ENCODE measurements at regions not wholly inside any gene's neighbourhood (a gene's known extent, or its start where the extent isn't known, plus 50 kb on each side); places are given as distances from the start of the nearest gene placed in this dataset.

DNA sequence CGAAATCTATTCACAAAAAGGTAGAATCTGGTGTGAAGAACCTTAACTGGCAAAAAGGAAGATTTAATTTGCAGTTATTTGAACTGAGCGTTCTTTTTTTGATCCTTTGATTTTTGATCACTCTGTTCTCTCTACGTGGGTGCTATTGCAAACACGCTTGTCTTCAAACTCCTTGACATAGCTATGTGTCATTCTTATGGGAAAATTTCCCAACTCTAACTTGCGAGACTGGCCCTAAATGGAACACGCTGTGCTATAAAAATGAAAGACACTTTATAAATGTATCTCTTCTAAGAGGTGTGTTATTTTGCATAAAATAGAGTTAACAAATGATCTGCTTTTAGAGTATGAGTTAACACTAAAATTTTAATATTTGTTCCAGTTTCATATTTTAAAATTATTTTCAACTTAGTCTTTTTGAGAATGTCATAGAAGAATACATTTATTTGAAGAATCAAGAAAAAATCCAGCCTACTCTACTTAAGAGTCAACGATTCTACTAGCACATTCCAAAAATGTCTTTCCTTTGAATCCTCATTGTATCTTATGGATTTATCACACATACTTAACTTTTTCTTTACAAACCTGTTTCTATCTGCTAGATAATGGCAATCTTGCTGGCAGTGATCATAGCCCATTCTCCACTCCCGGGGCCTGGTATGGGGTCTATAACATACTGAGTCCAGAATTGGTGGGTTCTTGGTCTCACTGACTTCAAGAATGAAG lies 610.0 kb upstream of the TBL1XR1 start:
- TF ChIP-seq, protein P1, sequence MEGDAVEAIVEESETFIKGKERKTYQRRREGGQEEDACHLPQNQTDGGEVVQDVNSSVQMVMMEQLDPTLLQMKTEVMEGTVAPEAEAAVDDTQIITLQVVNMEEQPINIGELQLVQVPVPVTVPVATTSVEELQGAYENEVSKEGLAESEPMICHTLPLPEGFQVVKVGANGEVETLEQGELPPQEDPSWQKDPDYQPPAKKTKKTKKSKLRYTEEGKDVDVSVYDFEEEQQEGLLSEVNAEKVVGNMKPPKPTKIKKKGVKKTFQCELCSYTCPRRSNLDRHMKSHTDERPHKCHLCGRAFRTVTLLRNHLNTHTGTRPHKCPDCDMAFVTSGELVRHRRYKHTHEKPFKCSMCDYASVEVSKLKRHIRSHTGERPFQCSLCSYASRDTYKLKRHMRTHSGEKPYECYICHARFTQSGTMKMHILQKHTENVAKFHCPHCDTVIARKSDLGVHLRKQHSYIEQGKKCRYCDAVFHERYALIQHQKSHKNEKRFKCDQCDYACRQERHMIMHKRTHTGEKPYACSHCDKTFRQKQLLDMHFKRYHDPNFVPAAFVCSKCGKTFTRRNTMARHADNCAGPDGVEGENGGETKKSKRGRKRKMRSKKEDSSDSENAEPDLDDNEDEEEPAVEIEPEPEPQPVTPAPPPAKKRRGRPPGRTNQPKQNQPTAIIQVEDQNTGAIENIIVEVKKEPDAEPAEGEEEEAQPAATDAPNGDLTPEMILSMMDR (IDR thresholded peaks at IDR 0.05), result no peak
- TF ChIP-seq NR3C1 (CRISPR knock-in tag; conservative IDR thresholded peaks at IDR 0.05; ENCODE audit: low read depth) (no peak), CREM (CRISPR knock-in tag; IDR thresholded peaks at IDR 0.05) (no peak)
- TF ChIP-seq, protein P2, sequence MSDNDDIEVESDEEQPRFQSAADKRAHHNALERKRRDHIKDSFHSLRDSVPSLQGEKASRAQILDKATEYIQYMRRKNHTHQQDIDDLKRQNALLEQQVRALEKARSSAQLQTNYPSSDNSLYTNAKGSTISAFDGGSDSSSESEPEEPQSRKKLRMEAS (CRISPR knock-in tag; IDR thresholded peaks at IDR 0.05), result no peak
